B cell (primary cell): ENCODE measurements at regions not wholly inside any gene's neighbourhood (a gene's known extent, or its start where the extent isn't known, plus 50 kb on each side); places are given as distances from the start of the nearest gene placed in this dataset.

Experiments
- ATAC-seq: fragments of 200-7000 bp; cut with Tn5 transposase; one replicate; pipeline ENCODE4 v1.10.0; 2021; ENCODE audit warnings: low read depth, mild to moderate bottlenecking, moderate number of reproducible peaks, moderate library complexity
- CTCF ChIA-PET: fragments of 350-600 bp; sonication (Branson Sonifier 250); formaldehyde crosslinking; loops from one replicate; lab custom pipeline; 2021; ENCODE audit warnings: antibody characterized with exemption, inconsistent platforms; lab: Charles Lee
- POLR2A ChIA-PET: fragments of 350-600 bp; sonication (Branson Sonifier 250); formaldehyde crosslinking; loops from one replicate; lab custom pipeline; 2021; ENCODE audit warnings: antibody characterized with exemption; lab: Charles Lee
- DNase-seq: peaks from one replicate; pipeline ENCODE4 v3.0.0; 2013
- H2AFZ ChIP-seq: 2 replicates; pipeline ENCODE4 v1.6.1; 2012; ENCODE audit warnings: mild to moderate bottlenecking, low read depth, low read length; ENCODE audit not compliant: insufficient read depth, poor library complexity, severe bottlenecking
- H3K27ac ChIP-seq, 2 donors: 1 replicate in 1 of 2; 2 replicates in 1 of 2; pipeline ENCODE4 v1.5.1; 2012 to 2013; ENCODE audit warnings: low read length in 2 of 2, mild to moderate bottlenecking in 2 of 2, moderate library complexity in 1 of 2
- H3K27me3 ChIP-seq, 4 experiments: fragments of 200-600 bp in 1 of 4; sonication (generic) in 1 of 4; replicated peaks in 1 of 4; 1 replicate in 2 of 4; 2 replicates in 2 of 4; pipeline versions ENCODE4 v1.6.1 to v1.7.0; 2013 to 2016; ENCODE audit warnings: low read length in 3 of 4, mild to moderate bottlenecking in 2 of 4, mixed read lengths in 1 of 4, moderate library complexity in 1 of 4; ENCODE audit not compliant: insufficient read depth in 4 of 4, control insufficient read depth in 3 of 4; ENCODE audit errors: control extremely low read depth in 1 of 4
- H3K36me3 ChIP-seq, 2 experiments: replicated peaks in 1 of 2; 1 replicate in 1 of 2; 2 replicates in 1 of 2; pipeline versions ENCODE4 v1.6.1 to v1.7.1; 2013; ENCODE audit warnings: low read length in 1 of 2; ENCODE audit not compliant: insufficient read depth in 2 of 2, control insufficient read depth in 1 of 2; ENCODE audit errors: control extremely low read depth in 1 of 2, extremely low read depth in 1 of 2
- H3K4me1 ChIP-seq, 2 donors: fragments of 200-600 bp in 1 of 2; sonication (generic) in 1 of 2; 1 replicate in 1 of 2; 2 replicates in 1 of 2; pipeline versions ENCODE4 v1.5.1 to v1.6.1; 2013 to 2017; ENCODE audit warnings: low read length in 2 of 2; ENCODE audit not compliant: control insufficient read depth in 2 of 2, insufficient read depth in 2 of 2
- H3K4me2 ChIP-seq: replicated peaks from 2 replicates; pipeline ENCODE3; 2012; ENCODE audit warnings: mild to moderate bottlenecking, low read depth, low read length; ENCODE audit not compliant: poor library complexity, severe bottlenecking
- H3K4me3 ChIP-seq, 5 experiments: fragments of 200-600 bp in 1 of 5; sonication (generic) in 1 of 5; 1 replicate in 3 of 5; 2 replicates in 2 of 5; pipeline versions ENCODE4 v1.5.1 to v1.7.0; 2011 to 2016; ENCODE audit warnings: low read length in 4 of 5, mild to moderate bottlenecking in 4 of 5, low read depth in 2 of 5, control low read depth in 1 of 5, moderate library complexity in 1 of 5; ENCODE audit not compliant: insufficient read depth in 1 of 5; ENCODE audit errors: control extremely low read depth in 1 of 5, extremely low read depth in 1 of 5
- H3K79me2 ChIP-seq: fragments of 200-600 bp; sonication (generic); one replicate; pipeline ENCODE4 v1.6.0; 2016; ENCODE audit warnings: low read length; ENCODE audit not compliant: control insufficient read depth, insufficient read depth
- H3K9ac ChIP-seq: fragments of 200-600 bp; sonication (generic); 2 replicates; pipeline ENCODE4 v1.6.1; 2017; ENCODE audit warnings: mild to moderate bottlenecking, low read length, moderate library complexity
- H3K9me3 ChIP-seq, 3 donors: one replicate each; pipeline versions ENCODE4 v1.6.1 to v1.7.1; 2013; ENCODE audit warnings: low read length in 2 of 3; ENCODE audit not compliant: control insufficient read depth in 2 of 3, insufficient read depth in 1 of 3; ENCODE audit errors: control extremely low read depth in 1 of 3
- H4K20me1 ChIP-seq: 2 replicates; pipeline ENCODE4 v1.6.0; 2012; ENCODE audit warnings: mild to moderate bottlenecking, low read length; ENCODE audit not compliant: insufficient read depth, control insufficient read depth, poor library complexity, severe bottlenecking
- H3K27ac Mint-ChIP-seq: one replicate; pipeline ENCODE4 v1.8.0; 2021; ENCODE audit warnings: mixed read lengths
- H3K27me3 Mint-ChIP-seq: one replicate; pipeline ENCODE4 v1.8.0; 2021; ENCODE audit warnings: mixed read lengths
- H3K4me1 Mint-ChIP-seq: one replicate; pipeline ENCODE4 v1.8.0; 2021; ENCODE audit warnings: mixed read lengths
- H3K4me3 Mint-ChIP-seq: one replicate; pipeline ENCODE4 v1.8.0; 2021; ENCODE audit warnings: mixed read lengths
- H3K9me3 Mint-ChIP-seq: one replicate; pipeline ENCODE4 v1.8.0; 2022; ENCODE audit warnings: mixed read lengths; ENCODE audit not compliant: insufficient read depth
- EZH2 ChIP-seq: IDR thresholded peaks from 2 replicates; pipeline ENCODE4 v1.6.1; 2012; ENCODE audit warnings: borderline replicate concordance, low read depth, mild to moderate bottlenecking, moderate library complexity, low read length; ENCODE audit not compliant: insufficient read depth, poor library complexity, severe bottlenecking
- WGBS: methylation state at CpG from one replicate; pipeline ENCODE4 v1.1.5; 2013; ENCODE audit warnings: missing lambda C conversion rate; ENCODE audit not compliant: insufficient coverage; 5-methylcytosine and 5-hydroxymethylcytosine counted together
- intact Hi-C: fragments of 100-400 bp; cut with micrococcal nuclease; formaldehyde crosslinking; loops from one replicate; pipeline ENCODE4 v1.10.0; 2022
- TF ChIP-seq, protein P1 (sequence below): fragments of 200-600 bp; IDR thresholded peaks from one replicate; pipeline ENCODE4 v1.8.0; 2022; ENCODE audit warnings: antibody characterized with exemption, mild to moderate bottlenecking

GRCh38 chrX:39456894-39457604 is 640.7 kb downstream of the BCOR start:
- peaks cover 4% of the 10 kb centered on the region for H3K27me3 Mint-ChIP-seq
- no peak overlapping the region for H3K9ac ChIP-seq
- TF ChIP-seq, protein P1, sequence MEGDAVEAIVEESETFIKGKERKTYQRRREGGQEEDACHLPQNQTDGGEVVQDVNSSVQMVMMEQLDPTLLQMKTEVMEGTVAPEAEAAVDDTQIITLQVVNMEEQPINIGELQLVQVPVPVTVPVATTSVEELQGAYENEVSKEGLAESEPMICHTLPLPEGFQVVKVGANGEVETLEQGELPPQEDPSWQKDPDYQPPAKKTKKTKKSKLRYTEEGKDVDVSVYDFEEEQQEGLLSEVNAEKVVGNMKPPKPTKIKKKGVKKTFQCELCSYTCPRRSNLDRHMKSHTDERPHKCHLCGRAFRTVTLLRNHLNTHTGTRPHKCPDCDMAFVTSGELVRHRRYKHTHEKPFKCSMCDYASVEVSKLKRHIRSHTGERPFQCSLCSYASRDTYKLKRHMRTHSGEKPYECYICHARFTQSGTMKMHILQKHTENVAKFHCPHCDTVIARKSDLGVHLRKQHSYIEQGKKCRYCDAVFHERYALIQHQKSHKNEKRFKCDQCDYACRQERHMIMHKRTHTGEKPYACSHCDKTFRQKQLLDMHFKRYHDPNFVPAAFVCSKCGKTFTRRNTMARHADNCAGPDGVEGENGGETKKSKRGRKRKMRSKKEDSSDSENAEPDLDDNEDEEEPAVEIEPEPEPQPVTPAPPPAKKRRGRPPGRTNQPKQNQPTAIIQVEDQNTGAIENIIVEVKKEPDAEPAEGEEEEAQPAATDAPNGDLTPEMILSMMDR, result no peak
- no peak for TF ChIP-seq EZH2
- DNase-seq (no peak), ATAC-seq (no peak)
- ChIA-PET CTCF (no interaction called here), POLR2A (no interaction called here)
- H3K27me3 ChIP-seq, result no peaks in the 10 kb centered on the region
- H3K4me3 Mint-ChIP-seq, result no peak overlapping the region
- no peaks in the 10 kb centered on the region for H3K9me3 ChIP-seq
- H4K20me1 ChIP-seq, result no peaks in the 10 kb centered on the region
- no peaks in the 10 kb centered on the region for H3K4me1 Mint-ChIP-seq
- no peak overlapping the region for H3K27ac ChIP-seq
- intact Hi-C loops, result no loop called here
- no peaks in the 10 kb centered on the region for H3K36me3 ChIP-seq
- H3K9me3 Mint-ChIP-seq, result no peaks in the 10 kb centered on the region
- H2AFZ ChIP-seq, result no peak overlapping the region
- H3K27ac Mint-ChIP-seq, result no peak overlapping the region
- H3K4me1 ChIP-seq, result no peaks in the 10 kb centered on the region
- no CpG with 5 or more reads among the region's 3 CpGs for WGBS
- H3K79me2 ChIP-seq, result no peaks in the 10 kb centered on the region
- H3K4me2 ChIP-seq, result no peak overlapping the region
- no peak overlapping the region for H3K4me3 ChIP-seq

DNA sequence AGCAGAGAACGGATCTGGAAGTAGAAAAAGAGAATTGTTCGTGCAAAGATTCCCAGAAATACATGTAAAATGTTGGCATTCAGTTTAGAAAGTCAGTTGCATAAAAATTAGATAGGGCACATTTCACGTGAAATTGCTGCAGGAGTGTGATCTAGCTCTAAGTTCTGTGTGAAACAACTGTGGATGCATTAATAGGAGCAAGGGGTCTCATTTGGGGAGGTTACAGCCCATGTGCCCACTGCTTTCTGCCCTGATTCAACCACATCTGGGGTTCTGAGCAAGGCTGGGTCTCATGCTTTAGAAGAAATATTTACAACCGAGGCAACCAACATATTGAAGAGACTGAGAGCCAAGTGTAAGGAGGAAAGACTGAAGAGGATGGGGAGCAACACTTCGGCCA is 639.0 kb downstream of the BCOR start:
- ATAC-seq, result no peak
- no peak overlapping the region for H3K4me3 ChIP-seq
- no peaks in the 10 kb centered on the region for H3K36me3 ChIP-seq
- TF ChIP-seq EZH2, result no peak
- 84% methylated on average over 2 of the region's 5 CpGs for WGBS
- Mint-ChIP-seq H3K27me3 (peaks cover 4% of the 10 kb centered on the region), H3K9me3 (no peaks in the 10 kb centered on the region), H3K4me1 (no peaks in the 10 kb centered on the region), H3K27ac (no peak overlapping the region), H3K4me3 (no peak overlapping the region)
- ChIA-PET POLR2A (no interaction called here), CTCF (no interaction called here)
- H3K27me3 ChIP-seq, result no peaks in the 10 kb centered on the region
- no peak overlapping the region for H3K4me2 ChIP-seq
- no peaks in the 10 kb centered on the region for H3K4me1 ChIP-seq
- H3K9ac ChIP-seq, result no peak overlapping the region
- DNase-seq, result no peak
- H3K79me2 ChIP-seq, result no peaks in the 10 kb centered on the region
- H3K9me3 ChIP-seq, result no peaks in the 10 kb centered on the region
- H4K20me1 ChIP-seq, result no peaks in the 10 kb centered on the region
- H2AFZ ChIP-seq, result no peak overlapping the region
- intact Hi-C loops, result no loop called here
- H3K27ac ChIP-seq, result no peak overlapping the region
